ENCODE measurements at regions not wholly inside any gene's neighbourhood (a gene's known extent, or its start where the extent isn't known, plus 50 kb on each side); places are given as distances from the start of the nearest gene placed in this dataset.

- Histone ChIP-seq H3K9me3 (ENCODE audit: control insufficient read depth, insufficient read depth, low read length) (no peaks in the 10 kb centered on the region), H3K9me2 (replicated peaks; ENCODE audit: control insufficient read depth, low read length) (no peaks in the 10 kb centered on the region), H3K4me2 (ENCODE audit: low read length) (no peak overlapping the region), H3K4me1 (ENCODE audit: control insufficient read depth, low read length) (no peaks in the 10 kb centered on the region), H3K4me3 (ENCODE audit: low read length) (no peak overlapping the region), H4K20me1 (ENCODE audit: control insufficient read depth, insufficient read depth, low read depth, low read length) (no peaks in the 10 kb centered on the region), H3K79me2 (ENCODE audit: control insufficient read depth, low read length) (no peaks in the 10 kb centered on the region), H3K36me3 (ENCODE audit: control insufficient read depth, low read length) (no peaks in the 10 kb centered on the region), H3F3A (ENCODE audit: control insufficient read depth, insufficient read depth) (no peaks in the 10 kb centered on the region), H3K27me3 (ENCODE audit: control insufficient read depth, low read length) (no peaks in the 10 kb centered on the region), H3K27ac (ENCODE audit: low read depth, low read length) (no peak overlapping the region)
- TF ChIP-seq, protein P1, sequence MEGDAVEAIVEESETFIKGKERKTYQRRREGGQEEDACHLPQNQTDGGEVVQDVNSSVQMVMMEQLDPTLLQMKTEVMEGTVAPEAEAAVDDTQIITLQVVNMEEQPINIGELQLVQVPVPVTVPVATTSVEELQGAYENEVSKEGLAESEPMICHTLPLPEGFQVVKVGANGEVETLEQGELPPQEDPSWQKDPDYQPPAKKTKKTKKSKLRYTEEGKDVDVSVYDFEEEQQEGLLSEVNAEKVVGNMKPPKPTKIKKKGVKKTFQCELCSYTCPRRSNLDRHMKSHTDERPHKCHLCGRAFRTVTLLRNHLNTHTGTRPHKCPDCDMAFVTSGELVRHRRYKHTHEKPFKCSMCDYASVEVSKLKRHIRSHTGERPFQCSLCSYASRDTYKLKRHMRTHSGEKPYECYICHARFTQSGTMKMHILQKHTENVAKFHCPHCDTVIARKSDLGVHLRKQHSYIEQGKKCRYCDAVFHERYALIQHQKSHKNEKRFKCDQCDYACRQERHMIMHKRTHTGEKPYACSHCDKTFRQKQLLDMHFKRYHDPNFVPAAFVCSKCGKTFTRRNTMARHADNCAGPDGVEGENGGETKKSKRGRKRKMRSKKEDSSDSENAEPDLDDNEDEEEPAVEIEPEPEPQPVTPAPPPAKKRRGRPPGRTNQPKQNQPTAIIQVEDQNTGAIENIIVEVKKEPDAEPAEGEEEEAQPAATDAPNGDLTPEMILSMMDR (IDR thresholded peaks at IDR 0.05; ENCODE audit: low read depth, low read length, poor library complexity, severe bottlenecking): no peak
- no peak for TF ChIP-seq EZH2phosphoT487 (IDR thresholded peaks at IDR 0.05; ENCODE audit: borderline replicate concordance, low read length)
Measured at GRCh38 chr6:22697306-22697705, 127.9 kb downstream of the HDGFL1 start.

DNA sequence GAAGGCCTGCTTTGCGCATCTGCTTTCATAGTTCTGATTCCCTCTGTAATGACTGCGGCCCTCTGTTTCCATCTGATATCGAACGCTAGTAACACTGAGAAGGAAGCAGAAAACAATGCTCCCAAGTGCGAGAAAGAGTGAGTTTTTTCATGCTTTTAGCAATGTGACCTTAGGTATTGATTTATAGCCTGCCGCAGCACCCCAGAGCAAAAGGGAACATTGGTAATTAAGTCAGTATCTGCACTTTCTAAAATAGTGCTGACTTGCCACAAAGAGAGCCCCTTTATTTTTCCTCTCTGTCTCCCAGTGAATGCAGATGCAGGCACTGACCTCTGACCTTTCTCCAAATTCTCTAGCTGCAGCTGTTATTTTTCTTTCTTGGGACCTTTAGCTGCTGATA is 129.8 kb downstream of the HDGFL1 start:
- no peaks in the 10 kb centered on the region for H3K27me3 ChIP-seq (ENCODE audit: control insufficient read depth, low read length)
- H3K4me1 ChIP-seq (ENCODE audit: control insufficient read depth, low read length): no peaks in the 10 kb centered on the region
- H3K4me3 ChIP-seq (ENCODE audit: low read length): no peak overlapping the region
- no peaks in the 10 kb centered on the region for H3K9me3 ChIP-seq (ENCODE audit: control insufficient read depth, insufficient read depth, low read length)
- no peak overlapping the region for H3K4me2 ChIP-seq (ENCODE audit: low read length)
- H3K79me2 ChIP-seq (ENCODE audit: control insufficient read depth, low read length): no peaks in the 10 kb centered on the region
- no peaks in the 10 kb centered on the region for H4K20me1 ChIP-seq (ENCODE audit: control insufficient read depth, insufficient read depth, low read depth, low read length)
- no peak for TF ChIP-seq EZH2phosphoT487 (IDR thresholded peaks at IDR 0.05; ENCODE audit: borderline replicate concordance, low read length)
- TF ChIP-seq, protein P1 (IDR thresholded peaks at IDR 0.05; ENCODE audit: low read depth, low read length, poor library complexity, severe bottlenecking): no peak
- H3K27ac ChIP-seq (ENCODE audit: low read depth, low read length): no peak overlapping the region
- H3F3A ChIP-seq (ENCODE audit: control insufficient read depth, insufficient read depth): no peaks in the 10 kb centered on the region
- no peaks in the 10 kb centered on the region for H3K9me2 ChIP-seq (replicated peaks; ENCODE audit: control insufficient read depth, low read length)
- no peaks in the 10 kb centered on the region for H3K36me3 ChIP-seq (ENCODE audit: control insufficient read depth, low read length)

DNA sequence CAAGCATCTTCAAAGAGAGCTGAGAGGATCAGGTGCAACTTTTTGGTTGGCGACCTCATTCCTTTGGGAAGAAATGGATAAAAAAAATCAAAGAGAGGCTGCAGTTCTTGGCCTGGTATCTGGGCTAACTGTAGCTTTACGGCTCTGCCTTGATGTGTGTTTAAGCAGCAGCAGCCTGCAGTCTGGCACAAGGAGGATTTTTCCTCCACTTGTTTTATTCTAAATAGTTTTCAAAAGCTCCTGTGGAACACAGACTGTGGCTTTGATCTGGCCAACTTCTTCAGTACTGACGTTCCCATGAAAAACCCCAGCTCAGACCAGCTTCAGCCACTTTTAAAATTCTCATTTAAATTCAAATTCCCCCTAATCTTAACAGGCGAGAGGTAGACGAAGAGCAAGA is 137.3 kb downstream of the HDGFL1 start:
- Histone ChIP-seq H3K4me3 (ENCODE audit: low read length) (no peak overlapping the region), H3K79me2 (ENCODE audit: control insufficient read depth, low read length) (no peaks in the 10 kb centered on the region), H3K36me3 (ENCODE audit: control insufficient read depth, low read length) (no peaks in the 10 kb centered on the region), H3F3A (ENCODE audit: control insufficient read depth, insufficient read depth) (no peaks in the 10 kb centered on the region), H4K20me1 (ENCODE audit: control insufficient read depth, insufficient read depth, low read depth, low read length) (no peaks in the 10 kb centered on the region), H3K9me2 (replicated peaks; ENCODE audit: control insufficient read depth, low read length) (no peaks in the 10 kb centered on the region), H3K4me1 (ENCODE audit: control insufficient read depth, low read length) (no peaks in the 10 kb centered on the region), H3K9me3 (ENCODE audit: control insufficient read depth, insufficient read depth, low read length) (no peaks in the 10 kb centered on the region), H3K27me3 (ENCODE audit: control insufficient read depth, low read length) (no peaks in the 10 kb centered on the region), H3K4me2 (ENCODE audit: low read length) (no peak overlapping the region), H3K27ac (ENCODE audit: low read depth, low read length) (no peak overlapping the region)
- no peak for TF ChIP-seq EZH2phosphoT487 (IDR thresholded peaks at IDR 0.05; ENCODE audit: borderline replicate concordance, low read length)
- TF ChIP-seq, protein P1 (IDR thresholded peaks at IDR 0.05; ENCODE audit: low read depth, low read length, poor library complexity, severe bottlenecking): no peak

GRCh38 chr6:22708469-22708868 is 139.1 kb downstream of the HDGFL1 start:
- no peaks in the 10 kb centered on the region for H3K9me2 ChIP-seq (replicated peaks; ENCODE audit: control insufficient read depth, low read length)
- no peak overlapping the region for H3K27ac ChIP-seq (ENCODE audit: low read depth, low read length)
- no peaks in the 10 kb centered on the region for H4K20me1 ChIP-seq (ENCODE audit: control insufficient read depth, insufficient read depth, low read depth, low read length)
- no peak for TF ChIP-seq EZH2phosphoT487 (IDR thresholded peaks at IDR 0.05; ENCODE audit: borderline replicate concordance, low read length)
- TF ChIP-seq, protein P1 (IDR thresholded peaks at IDR 0.05; ENCODE audit: low read depth, low read length, poor library complexity, severe bottlenecking): no peak
- no peaks in the 10 kb centered on the region for H3K9me3 ChIP-seq (ENCODE audit: control insufficient read depth, insufficient read depth, low read length)
- H3K4me3 ChIP-seq (ENCODE audit: low read length): no peak overlapping the region
- no peaks in the 10 kb centered on the region for H3F3A ChIP-seq (ENCODE audit: control insufficient read depth, insufficient read depth)
- H3K27me3 ChIP-seq (ENCODE audit: control insufficient read depth, low read length): no peaks in the 10 kb centered on the region
- no peaks in the 10 kb centered on the region for H3K36me3 ChIP-seq (ENCODE audit: control insufficient read depth, low read length)
- no peaks in the 10 kb centered on the region for H3K4me1 ChIP-seq (ENCODE audit: control insufficient read depth, low read length)
- no peaks in the 10 kb centered on the region for H3K79me2 ChIP-seq (ENCODE audit: control insufficient read depth, low read length)
- no peak overlapping the region for H3K4me2 ChIP-seq (ENCODE audit: low read length)

All from DOHH2 (cell line).